Spleen (tissue), 7 donors: ENCODE measurements at regions not wholly inside any gene's neighbourhood (a gene's known extent, or its start where the extent isn't known, plus 50 kb on each side); places are given as distances from the start of the nearest gene placed in this dataset.

Experiments
- CTCF ChIP-seq, 11 experiments: fragments of 200-600 bp in 7 of 11; fragments of 450-650 bp in 4 of 11; sonication (generic) in 4 of 11; IDR thresholded peaks in 8 of 11; conservative IDR thresholded peaks in 3 of 11; 1 replicate in 7 of 11; 2 replicates in 4 of 11; pipeline versions ENCODE4 v1.4.0 to v1.8.0; 2016 to 2021; ENCODE audit warnings: antibody characterized with exemption in 11 of 11, inconsistent platforms in 4 of 11, mild to moderate bottlenecking in 1 of 11
- POLR2A ChIP-seq, 3 donors: fragments of 450-650 bp; IDR thresholded peaks; one replicate each; pipeline ENCODE4 v1.5.1; 2017; ENCODE audit warnings: antibody characterized with exemption in 3 of 3, mild to moderate bottlenecking in 1 of 3
- donor health status: DM: no; HTN: no; CAD: no; lungs with moderate emphysema.
- donor health status: DM: no; HTN: no; CAD: no.
- donor health status: DM: no; HTN: no; CAD: no.

- TF ChIP-seq CTCF (IDR thresholded peaks at IDR 0.05 in 8 of 11, conservative IDR thresholded peaks at IDR 0.05 in 3 of 11) = no peak
- TF ChIP-seq POLR2A (IDR thresholded peaks at IDR 0.05) = no peak
Observed at GRCh38 chr6:78436335-78436734, 431.0 kb upstream of the IRAK1BP1 start.
